ENCODE measurements at regions not wholly inside any gene's neighbourhood (a gene's known extent, or its start where the extent isn't known, plus 50 kb on each side); places are given as distances from the start of the nearest gene placed in this dataset.

DNA sequence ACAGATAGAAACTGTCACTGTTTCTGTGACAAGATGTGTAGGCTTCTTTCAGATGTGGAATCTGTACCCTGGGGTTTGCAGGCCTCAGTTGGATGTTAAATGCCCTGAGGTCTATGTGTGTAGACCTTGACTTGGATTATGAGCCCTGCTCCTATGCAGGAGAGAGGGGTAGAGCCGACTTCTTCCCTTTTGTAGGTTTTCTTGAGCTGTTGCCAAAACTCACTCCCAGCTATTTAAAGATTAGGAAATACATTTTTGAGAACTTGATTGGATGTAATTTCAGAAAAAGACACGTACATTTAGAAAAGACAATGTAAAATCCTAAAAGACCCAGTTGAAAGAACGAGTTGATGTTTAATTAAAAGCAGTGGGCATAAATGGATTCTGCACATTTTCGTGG, 374.8 kb downstream of the SLC4A3 start:
- DNase-seq = no peak

- DNase-seq = no peak
These were observed 375.3 kb downstream of the SLC4A3 start for GRCh38 chr2:220002699-220003098.

DNA sequence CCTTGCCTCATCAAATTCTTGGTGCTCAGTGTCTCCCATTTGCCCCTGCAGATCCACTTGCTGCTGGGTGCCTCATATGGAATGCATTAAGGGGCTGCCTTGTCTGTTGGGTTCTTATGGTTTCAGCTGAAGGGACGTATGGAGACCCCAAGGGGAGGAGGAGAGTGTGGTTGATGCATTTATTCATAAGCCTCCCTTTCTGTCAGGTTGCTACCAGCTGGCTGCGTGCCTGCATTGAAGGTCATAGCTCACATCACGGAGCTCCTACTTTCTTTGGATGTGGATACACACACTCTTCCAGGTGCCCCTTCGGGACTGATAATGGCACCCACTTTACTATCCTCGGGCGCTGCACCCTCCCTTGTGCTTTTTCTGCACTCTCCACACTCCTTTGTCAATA, 377.9 kb downstream of the SLC4A3 start:
- DNase-seq = no peak

DNA sequence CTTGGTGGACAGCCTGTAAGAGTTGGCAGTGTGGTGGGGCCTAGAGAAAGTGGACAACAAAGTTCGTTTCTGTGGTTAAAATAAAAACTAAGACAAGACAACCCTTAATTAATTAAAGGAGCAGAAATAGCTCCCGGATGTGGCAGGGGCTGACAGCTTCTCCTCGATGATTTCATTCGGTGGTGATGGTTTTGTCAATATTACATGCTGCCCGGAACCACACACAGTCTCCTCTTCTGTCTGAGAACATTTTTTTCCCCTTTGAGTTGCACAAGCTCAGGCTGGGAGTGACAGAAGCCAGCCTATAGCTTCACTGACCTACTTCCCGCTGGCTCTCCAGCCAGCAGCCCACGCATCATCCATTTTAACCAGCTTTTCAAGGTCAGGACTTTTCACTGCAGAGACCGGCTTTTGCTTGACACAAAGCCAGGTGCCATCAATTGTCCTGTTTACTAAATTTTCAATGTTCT, 378.8 kb downstream of the SLC4A3 start:
- DNase-seq = no peak

DNA sequence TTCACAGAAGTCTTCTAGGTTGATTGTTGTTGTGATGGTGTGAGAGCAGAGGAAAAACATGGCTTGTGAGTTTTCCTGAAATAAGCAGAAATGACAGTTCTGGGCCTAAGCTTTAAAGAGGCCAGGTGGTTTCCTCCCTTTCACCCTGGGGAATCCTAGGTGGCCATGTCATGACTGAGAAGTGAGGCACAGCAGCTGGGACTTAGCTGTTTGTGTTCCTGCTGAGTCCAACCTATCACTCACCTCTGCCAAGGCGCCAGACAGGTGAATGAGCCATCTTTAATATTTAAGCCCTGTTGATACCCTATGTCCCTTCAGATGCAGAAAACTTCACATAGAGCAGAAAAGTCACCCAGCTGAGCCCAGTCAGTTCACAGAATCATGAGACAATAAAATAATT, 384.4 kb downstream of the SLC4A3 start:
- no peak for DNase-seq

- DNase-seq = no peak
These were observed 387.5 kb downstream of the SLC4A3 start for GRCh38 chr2:220014961-220015360.

- DNase-seq = no peak
These were observed 388.1 kb downstream of the SLC4A3 start for GRCh38 chr2:220015576-220015975.

GRCh38 chr2:220025207-220025606, 397.8 kb downstream of the SLC4A3 start:
- DNase-seq = no peak

GRCh38 chr2:220029013-220029412, 401.6 kb downstream of the SLC4A3 start:
- no peak for DNase-seq

DNA sequence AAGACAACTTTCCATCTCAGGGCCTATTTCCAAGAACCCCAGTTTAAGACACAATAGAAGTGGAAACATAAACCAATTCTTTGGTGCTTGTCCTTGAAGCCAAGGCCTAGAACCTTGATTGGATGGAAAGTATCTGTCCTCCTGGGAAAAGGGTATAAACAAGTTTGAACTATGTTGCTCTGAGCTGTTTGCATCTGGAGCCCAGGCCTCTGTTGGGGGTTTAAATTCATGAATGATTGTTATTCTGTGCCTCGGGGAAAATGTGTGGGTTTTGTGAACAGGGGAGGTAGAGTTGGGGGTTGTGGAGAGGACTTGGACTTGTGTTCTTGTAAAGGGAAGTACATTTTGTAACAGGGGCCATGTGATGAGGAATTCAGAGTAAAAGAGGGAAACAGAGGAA, 406.1 kb downstream of the SLC4A3 start:
- DNase-seq = no peak

DNA sequence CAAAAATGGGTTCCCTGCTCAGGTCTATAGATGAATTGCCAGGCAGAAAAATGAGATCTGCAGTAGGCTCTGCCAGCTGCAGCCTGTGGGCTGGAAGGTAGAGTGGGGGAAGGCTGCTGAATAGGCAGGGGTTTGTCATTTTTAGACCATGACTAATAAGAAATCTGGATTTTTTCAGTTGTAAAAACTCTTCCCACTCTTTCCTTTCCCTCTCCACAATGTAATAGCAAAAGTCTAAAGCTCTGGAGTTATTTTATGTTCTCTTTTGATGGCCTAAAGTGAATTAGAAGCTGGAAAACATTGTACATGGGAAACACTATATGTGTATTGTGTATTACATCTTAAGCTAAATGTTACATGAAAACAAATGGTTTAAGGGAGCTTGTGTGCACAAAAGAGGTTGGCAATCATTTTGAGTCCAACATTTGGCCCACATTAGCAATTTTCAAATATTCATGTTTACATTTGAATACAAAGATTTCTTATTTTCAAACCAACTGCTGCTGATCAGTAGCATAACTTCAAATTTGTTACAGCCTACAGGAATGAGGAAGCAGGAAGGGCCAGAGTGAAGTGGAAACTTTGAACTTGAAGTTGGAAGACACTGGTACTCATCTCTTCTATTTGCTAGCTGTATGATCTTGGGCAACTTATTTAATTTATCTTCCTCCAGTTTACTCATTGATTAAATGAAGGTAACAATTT, 407.1 kb downstream of the SLC4A3 start:
- DNase-seq = no peak

GRCh38 chr2:220036431-220036830, 409.0 kb downstream of the SLC4A3 start:
- DNase-seq = no peak

DNA sequence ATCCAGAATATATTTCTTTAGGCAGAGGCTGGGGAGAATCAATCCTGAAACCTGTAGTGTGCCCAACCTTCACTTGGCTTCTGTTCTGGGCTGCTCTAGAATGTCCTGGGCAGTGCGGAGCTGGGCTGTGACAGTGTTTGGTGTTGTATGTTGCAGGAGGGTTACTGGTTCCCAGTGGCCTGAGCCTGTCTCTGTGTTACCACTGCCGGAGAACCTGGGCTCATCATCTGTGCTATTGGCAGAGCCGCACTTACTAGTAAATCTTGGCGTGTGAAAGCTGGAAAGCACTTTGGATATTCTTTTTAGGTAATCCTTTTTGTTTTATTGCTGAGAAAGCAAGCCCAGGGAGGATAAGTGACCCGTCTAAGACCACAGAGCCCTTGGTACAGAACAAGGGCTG, 412.9 kb downstream of the SLC4A3 start:
- no peak for DNase-seq

DNA sequence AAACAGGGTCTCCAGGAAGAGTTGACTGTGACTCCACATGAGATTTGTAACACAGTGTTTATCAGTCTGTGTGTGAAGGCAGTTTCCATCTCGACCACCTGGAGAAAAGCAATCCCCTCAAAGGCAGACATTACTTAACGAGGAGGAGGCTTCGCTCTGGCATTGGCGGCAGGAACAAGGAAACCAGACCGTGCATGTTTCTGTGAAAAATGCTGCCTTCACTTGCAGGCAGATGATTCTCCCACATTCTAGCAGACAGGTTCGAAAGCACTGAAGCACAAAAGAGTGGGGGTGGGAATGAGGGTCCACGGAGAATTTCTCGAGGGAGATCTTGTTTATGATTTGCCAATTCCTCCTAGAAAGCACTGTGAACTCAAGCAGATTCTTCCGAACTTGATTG, 414.0 kb downstream of the SLC4A3 start:
- DNase-seq = no peak

DNA sequence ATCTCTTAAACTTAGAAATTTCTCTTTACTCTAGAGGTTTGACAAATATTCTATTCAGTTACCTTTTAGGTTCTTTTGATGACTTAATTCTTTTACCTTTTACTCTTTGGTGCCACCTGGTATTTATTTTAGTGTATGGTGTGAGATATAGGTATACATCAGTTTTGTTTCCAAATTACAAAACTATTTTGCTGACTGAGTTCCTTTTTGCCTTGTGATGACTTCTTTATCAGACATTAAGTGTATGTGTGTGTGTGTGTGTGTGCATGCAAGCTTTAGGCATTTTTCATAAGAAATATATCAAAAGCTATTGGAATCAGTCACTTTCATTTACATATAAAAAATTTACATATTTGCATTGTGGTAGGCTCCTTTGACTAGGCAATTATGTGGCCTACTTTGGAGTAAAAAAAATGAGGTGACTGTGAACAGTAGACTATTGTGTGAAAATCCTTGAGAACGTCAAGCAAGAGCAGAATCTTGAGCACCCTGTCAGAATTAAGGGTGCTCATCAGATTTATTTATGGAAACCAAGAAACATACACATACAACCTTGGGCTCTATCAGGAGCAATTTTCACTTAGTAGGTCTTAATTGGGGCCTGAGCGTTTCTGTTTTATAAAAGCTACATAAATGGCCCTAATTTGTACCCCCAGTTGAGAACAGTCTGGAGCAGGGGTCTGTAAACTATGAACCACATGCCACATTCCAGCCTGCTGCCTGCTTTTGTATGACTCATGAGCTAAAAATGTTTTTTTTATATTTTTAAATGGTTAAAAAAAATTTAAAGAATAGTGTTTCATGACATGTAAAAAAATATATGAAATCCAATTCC, 415.9 kb downstream of the SLC4A3 start:
- DNase-seq = no peak

GRCh38 chr2:220043990-220044335, 416.5 kb downstream of the SLC4A3 start:
- no peak for DNase-seq

GRCh38 chr2:220044383-220044782, 417.0 kb downstream of the SLC4A3 start:
- no peak for DNase-seq

GRCh38 chr2:220046507-220046906, 419.1 kb downstream of the SLC4A3 start:
- DNase-seq = no peak

GRCh38 chr2:220051716-220052115, 424.3 kb downstream of the SLC4A3 start:
- DNase-seq = no peak

GRCh38 chr2:220053919-220054318, 426.5 kb downstream of the SLC4A3 start:
- DNase-seq = no peak

DNA sequence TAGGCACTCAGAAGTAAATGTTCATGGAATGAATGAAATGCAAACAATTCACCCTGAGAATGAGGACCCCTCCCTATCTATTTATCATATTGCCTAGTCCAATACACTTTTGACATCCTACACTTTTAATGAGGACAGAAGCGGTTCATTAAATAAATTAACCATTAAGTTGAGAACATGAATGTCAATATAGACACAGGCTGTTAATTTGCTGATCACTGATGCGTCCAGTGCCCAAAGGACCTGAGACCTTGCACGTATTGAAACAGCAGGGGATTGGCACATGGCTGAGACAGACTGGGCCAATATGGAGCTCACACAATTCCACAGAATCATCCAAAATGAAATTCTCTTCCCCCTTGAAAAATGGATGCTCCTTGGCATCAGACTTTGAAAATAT, 430.0 kb downstream of the SLC4A3 start:
- DNase-seq = no peak

- DNase-seq = no peak
These were observed 430.5 kb downstream of the SLC4A3 start for GRCh38 chr2:220057916-220058315.

DNA sequence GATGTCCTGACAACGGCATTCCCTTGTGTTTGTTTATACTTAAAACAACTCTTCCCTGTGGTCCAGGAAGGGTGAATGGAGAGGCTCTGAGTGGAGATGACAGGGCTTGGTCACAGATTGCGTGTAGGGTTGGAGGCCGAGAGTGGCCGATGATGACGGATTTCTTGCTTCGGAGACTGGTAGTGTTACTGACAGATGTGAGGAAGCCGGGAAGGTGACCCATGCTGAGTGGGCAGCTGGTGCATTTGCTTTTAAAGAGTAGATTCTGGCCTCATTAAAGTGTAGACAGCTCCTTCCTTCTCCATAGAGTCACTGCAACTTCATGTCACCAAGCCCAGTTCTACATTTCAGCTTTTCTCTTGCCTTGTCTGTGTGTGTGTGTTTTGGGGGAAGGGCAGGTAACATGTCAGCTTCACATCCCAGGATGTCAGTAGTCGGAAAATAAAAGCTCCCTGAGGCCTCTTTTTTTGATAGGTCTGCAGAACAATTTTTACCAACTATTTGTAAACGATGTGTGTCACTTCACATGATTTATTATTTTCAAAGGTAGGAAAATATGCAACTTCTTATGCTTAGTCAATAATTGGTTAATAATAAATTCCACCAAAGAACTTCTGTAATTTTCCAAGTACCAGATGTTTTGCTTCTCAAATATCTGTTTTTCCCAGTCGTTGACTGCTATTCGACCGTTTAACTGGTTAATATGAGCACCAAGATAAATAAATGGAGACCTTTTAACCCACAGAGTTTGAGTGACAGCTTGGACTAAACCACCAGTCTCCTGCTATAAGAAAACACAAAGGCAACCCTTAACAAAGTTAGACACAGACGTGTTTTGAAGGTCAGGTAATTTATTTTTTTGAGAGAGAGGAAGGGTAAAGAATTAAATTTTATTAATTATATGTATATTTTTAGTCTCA, 436.9 kb downstream of the SLC4A3 start:
- no peak for DNase-seq
